AG04449 (cell line): ENCODE measurements at regions not wholly inside any gene's neighbourhood (a gene's known extent, or its start where the extent isn't known, plus 50 kb on each side); places are given as distances from the start of the nearest gene placed in this dataset.
"Not testable (repeated sequence)": the region's sequence is repeated elsewhere in the genome, so short reads cannot be mapped to it uniquely, and the experiment has no call there.

Source experiments
- CTCF ChIA-PET: fragments of 350-600 bp; formaldehyde crosslinking; extraction: SDS; loops from one replicate; lab custom pipeline; 2021; ENCODE audit warnings: antibody characterized with exemption; lab: Yijun Ruan, JAX
- POLR2A ChIA-PET: fragments of 400-600, 350-600 bp; formaldehyde crosslinking; extraction: SDS; loops from one replicate; lab custom pipeline; 2020; ENCODE audit warnings: antibody characterized with exemption, inconsistent platforms; lab: Yijun Ruan, JAX
- DNase-seq: peaks from one replicate; pipeline ENCODE4 v3.0.0-alpha.2; 2010; ENCODE audit warnings: low read depth, low spot score
- H3K4me3 ChIP-seq: 2 replicates; pipeline ENCODE4 v1.5.1; 2011; ENCODE audit warnings: low read depth, mild to moderate bottlenecking, control low read depth, low read length
- CTCF ChIP-seq: IDR thresholded peaks from one replicate; pipeline ENCODE4 v1.5.1; 2011; ENCODE audit warnings: mild to moderate bottlenecking, moderate library complexity, low read length, control low read depth, inconsistent platforms; ENCODE audit not compliant: insufficient read depth; ENCODE audit errors: missing control alignments

GRCh38 chr9:85077944-85078343 is 408.4 kb downstream of the NTRK2 start:
- POLR2A ChIA-PET, result no interaction called here
- no peak for DNase-seq
- CTCF ChIA-PET, result no interaction called here
- no peak overlapping the region for H3K4me3 ChIP-seq
- TF ChIP-seq CTCF, result no peak

GRCh38 chr9:85077146-85077545 is 407.6 kb downstream of the NTRK2 start:
- DNase-seq, CTCF ChIA-PET, POLR2A ChIA-PET, H3K4me3 ChIP-seq: not testable (repeated sequence)
